Transverse colon (tissue), 4 donors: ENCODE measurements at regions not wholly inside any gene's neighbourhood (a gene's known extent, or its start where the extent isn't known, plus 50 kb on each side); places are given as distances from the start of the nearest gene placed in this dataset.

Experiments
- DNase-seq: peaks from one replicate; pipeline ENCODE4 v3.0.0-alpha.2; 2019
- H3K27ac ChIP-seq, 4 donors: fragments of 200-600 bp; sonication (generic); 2 replicates each; pipeline ENCODE4 v1.5.1; 2016 to 2018; ENCODE audit warnings: inconsistent platforms in 4 of 4
- H3K27me3 ChIP-seq: fragments of 200-600 bp; sonication (generic); 2 replicates; pipeline ENCODE4 v1.5.1; 2017; ENCODE audit warnings: inconsistent platforms
- H3K36me3 ChIP-seq, 4 donors: fragments of 200-600 bp; sonication (generic); 2 replicates each; pipeline ENCODE4 v1.5.1; 2017 to 2019; ENCODE audit warnings: inconsistent platforms in 4 of 4
- H3K4me1 ChIP-seq, 4 donors: fragments of 200-600 bp; sonication (generic); 2 replicates each; pipeline ENCODE4 v1.5.1; 2017 to 2020; ENCODE audit warnings: inconsistent platforms in 4 of 4
- H3K4me3 ChIP-seq, 4 donors: fragments of 200-600 bp; sonication (generic); 1 replicate in 1 of 4; 2 replicates in 3 of 4; pipeline versions ENCODE4 v1.5.1 to v1.6.1; 2017 to 2019; ENCODE audit warnings: inconsistent platforms in 4 of 4
- H3K9me3 ChIP-seq, 2 donors: fragments of 200-600 bp; sonication (generic); 2 replicates each; pipeline ENCODE4 v1.5.1; 2017 to 2019; ENCODE audit warnings: inconsistent platforms in 2 of 2
- CTCF ChIP-seq, 5 experiments: fragments of 200-600 bp in 3 of 5; fragments of 450-650 bp in 2 of 5; sonication (generic) in 3 of 5; IDR thresholded peaks; 1 replicate in 2 of 5; 2 replicates in 3 of 5; pipeline ENCODE4 v1.5.1; 2016 to 2017; ENCODE audit warnings: antibody characterized with exemption in 5 of 5, inconsistent platforms in 3 of 5, mild to moderate bottlenecking in 2 of 5, moderate library complexity in 1 of 5
- EP300 ChIP-seq: sonication (generic); formaldehyde crosslinking; IDR thresholded peaks from one replicate; pipeline ENCODE4 v1.6.1; 2017; ENCODE audit warnings: antibody characterized with exemption, low read depth
- POLR2A ChIP-seq: fragments of 450-650 bp; IDR thresholded peaks from one replicate; pipeline ENCODE4 v1.6.1; 2016; ENCODE audit warnings: antibody characterized with exemption, mild to moderate bottlenecking, moderate library complexity
- POLR2AphosphoS5 ChIP-seq, 3 donors: sonication (generic); formaldehyde crosslinking; IDR thresholded peaks; one replicate each; pipeline ENCODE4 v1.6.1; 2016; ENCODE audit warnings: antibody characterized with exemption in 3 of 3
- WGBS, 2 donors: methylation state at CpG; one replicate each; pipeline ENCODE4 v1.1.5; 2018; ENCODE audit warnings: low coverage in 1 of 2; 5-methylcytosine and 5-hydroxymethylcytosine counted together
- in situ Hi-C, 4 donors: fragments of 200-750 bp; cut with MboI; loops; one replicate each; pipeline versions ENCODE4 v1.15.0 to v1.15.1; 2017; ENCODE audit warnings: low sequenced_read_pairs in 3 of 4, low pct_ligation_motif_present in 1 of 4, low pct_unique_long_range_greater_than_20kb in 1 of 4
- intact Hi-C: fragments of 100-400 bp; cut with DNase I; formaldehyde crosslinking; loops from one replicate; pipeline ENCODE4 v1.15.1; 2023; ENCODE audit warnings: low total_unique reads

DNA sequence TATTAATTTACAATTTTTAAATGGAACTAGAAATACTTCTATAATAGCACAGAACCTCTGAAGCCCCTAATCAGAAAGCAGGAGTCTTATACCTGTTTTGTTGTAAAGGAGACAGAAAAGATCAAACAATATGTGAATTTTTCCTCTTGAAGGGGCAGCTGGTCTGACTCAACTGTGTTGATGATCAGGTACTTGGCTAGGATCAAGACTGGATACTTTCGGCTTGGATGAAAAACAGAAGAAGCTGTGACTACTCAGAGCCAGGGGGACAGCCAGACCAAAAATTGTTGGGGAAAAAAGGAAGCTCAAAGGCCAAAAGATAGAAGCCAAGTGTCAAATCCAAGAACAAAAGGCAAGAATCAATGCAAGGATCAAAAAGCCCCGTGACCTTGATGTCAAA is 195.6 kb downstream of the KCTD12 start:
- in situ Hi-C loops = no loop called here

DNA sequence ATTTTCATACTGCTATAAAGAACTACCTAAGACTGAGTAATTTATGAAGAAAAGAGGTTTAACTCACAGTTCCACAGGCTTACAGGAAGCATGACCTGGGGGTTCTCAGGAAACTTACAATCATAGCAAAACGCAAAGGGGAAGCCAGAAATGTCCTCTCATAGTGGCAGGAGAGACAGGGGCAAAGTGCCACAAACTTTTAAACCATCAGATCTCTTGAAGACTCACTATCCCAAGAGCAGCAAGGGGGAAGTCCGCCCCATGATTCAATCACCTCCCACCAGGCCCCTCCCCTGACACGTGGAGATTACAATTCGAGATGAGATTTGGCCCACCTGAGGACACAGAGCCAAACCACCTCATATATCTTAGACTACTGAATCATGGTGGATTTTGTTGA is 198.7 kb downstream of the KCTD12 start:
- intact Hi-C loops = no loop called here
- in situ Hi-C loops = no loop called here
- H3K4me1 ChIP-seq = no peaks in the 10 kb centered on the region
- H3K36me3 ChIP-seq = no peaks in the 10 kb centered on the region
- H3K9me3 ChIP-seq = no peaks in the 10 kb centered on the region
- 61 to 63% methylated on average over 1 to 4 of the region's 4 CpGs for WGBS, 2 donors
- DNase-seq = no peak
- TF ChIP-seq POLR2A (no peak), EP300 (no peak), CTCF (IDR thresholded peaks at IDR 0.05) (no peak), POLR2AphosphoS5 (IDR thresholded peaks at IDR 0.05) (no peak)
- H3K27me3 ChIP-seq = no peaks in the 10 kb centered on the region
- no peak overlapping the region for H3K4me3 ChIP-seq
- no peak overlapping the region for H3K27ac ChIP-seq

More for the DNA sequence above, 195.6 kb downstream of the KCTD12 start:
- TF ChIP-seq POLR2A (no peak), CTCF (IDR thresholded peaks at IDR 0.05) (no peak), POLR2AphosphoS5 (IDR thresholded peaks at IDR 0.05) (no peak), EP300 (no peak)
- WGBS, 2 donors = 61 to 68% methylated on average over 2 of the region's 2 CpGs
- Histone ChIP-seq H3K27me3 (no peaks in the 10 kb centered on the region), H3K9me3 (no peaks in the 10 kb centered on the region), H3K27ac (no peak overlapping the region), H3K4me3 (no peak overlapping the region), H3K36me3 (no peaks in the 10 kb centered on the region), H3K4me1 (no peaks in the 10 kb centered on the region)
- intact Hi-C loops = no loop called here
- DNase-seq = no peak

- Histone ChIP-seq H3K9me3 (no peaks in the 10 kb centered on the region), H3K27me3 (no peaks in the 10 kb centered on the region), H3K4me1 (no peaks in the 10 kb centered on the region), H3K36me3 (no peaks in the 10 kb centered on the region), H3K4me3 (no peak overlapping the region), H3K27ac (no peak overlapping the region)
- intact Hi-C loops = no loop called here
- DNase-seq = no peak
- in situ Hi-C loops = no loop called here
- 91 to 100% methylated on average over 2 to 5 of the region's 5 CpGs for WGBS, 2 donors
- TF ChIP-seq POLR2AphosphoS5 (IDR thresholded peaks at IDR 0.05) (no peak), POLR2A (no peak), CTCF (IDR thresholded peaks at IDR 0.05) (no peak), EP300 (no peak)
Observed at GRCh38 chr13:76685938-76686337, 200.3 kb downstream of the KCTD12 start.

DNA sequence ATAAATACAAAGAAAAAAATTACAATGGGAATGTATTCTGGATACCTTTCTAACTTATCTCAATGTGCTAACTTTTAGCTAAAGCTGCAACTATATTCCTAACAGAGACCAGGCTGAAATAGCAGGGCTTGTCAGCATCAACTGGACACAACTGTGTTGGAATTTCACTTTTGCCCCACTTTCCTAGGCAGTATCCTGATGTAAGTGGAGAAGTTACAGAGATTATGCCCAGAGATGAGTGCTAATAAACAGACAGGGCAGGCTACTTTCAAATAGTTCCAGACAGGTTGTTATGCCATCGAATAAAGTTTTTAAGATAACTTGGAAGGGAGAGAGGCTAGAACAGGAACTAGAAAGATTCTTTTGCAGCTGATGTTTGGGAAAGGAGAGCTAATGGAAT is 201.9 kb downstream of the KCTD12 start:
- no peak for TF ChIP-seq CTCF (IDR thresholded peaks at IDR 0.05)
- TF ChIP-seq POLR2AphosphoS5 (IDR thresholded peaks at IDR 0.05) = peak in 2 of 3 donors; percentile 12 to 39
- WGBS, 2 donors = 71 to 89% methylated on average over 1 of the region's 1 CpG
- DNase-seq = no peak
- Histone ChIP-seq H3K4me3 (no peak overlapping the region), H3K27ac (peak overlapping the region in 1 of 4 donors; percentile 35), H3K36me3 (no peaks in the 10 kb centered on the region), H3K9me3 (no peaks in the 10 kb centered on the region), H3K27me3 (no peaks in the 10 kb centered on the region), H3K4me1 (no peaks in the 10 kb centered on the region)
- in situ Hi-C loops = no loop called here
- intact Hi-C loops = no loop called here
